ENCODE measurements at regions not wholly inside any gene's neighbourhood (a gene's known extent, or its start where the extent isn't known, plus 50 kb on each side); places are given as distances from the start of the nearest gene placed in this dataset.

- Histone ChIP-seq H3K9me3 (ENCODE audit: insufficient read depth in 2 of 2, low read depth in 1 of 2, low read length in 1 of 2) (no peaks in the 10 kb centered on the region), H4K91ac (replicated peaks; ENCODE audit: insufficient read length, low read length) (no peak overlapping the region), H3K27ac (ENCODE audit: low read depth, low read length) (no peak overlapping the region), H3K27me3 (replicated peaks in 1 of 4; ENCODE audit: control insufficient read depth in 3 of 4, extremely low read depth in 1 of 4, insufficient read depth in 3 of 4, low read length in 3 of 4) (no peaks in the 10 kb centered on the region), H3K4me2 (ENCODE audit: insufficient read depth in 1 of 2, low read depth in 2 of 2, low read length in 2 of 2) (no peak overlapping the region), H2AK5ac (ENCODE audit: low read depth, low read length) (no peak overlapping the region), H3K56ac (replicated peaks; ENCODE audit: insufficient read length, low read depth, low read length) (no peak overlapping the region), H3K9ac (replicated peaks in 1 of 4; ENCODE audit: extremely low read depth in 1 of 4, low read depth in 3 of 4, low read length in 3 of 4) (no peak overlapping the region), H3K79me1 (ENCODE audit: low read depth, low read length) (no peaks in the 10 kb centered on the region), H2BK12ac (ENCODE audit: low read depth, low read length) (no peak overlapping the region), H3K4me3 (ENCODE audit: extremely low read depth in 1 of 4, insufficient read depth in 2 of 4, low read depth in 3 of 4, low read length in 4 of 4) (no peak overlapping the region), H4K20me1 (replicated peaks in 1 of 2; ENCODE audit: control insufficient read depth in 1 of 2, insufficient read depth in 2 of 2, low read length in 2 of 2) (no peaks in the 10 kb centered on the region), H2BK120ac (replicated peaks; ENCODE audit: low read depth, low read length) (no peak overlapping the region), H2BK5ac (ENCODE audit: low read depth, low read length) (no peak overlapping the region), H2BK15ac (ENCODE audit: low read length) (no peak overlapping the region), H3K23ac (ENCODE audit: insufficient read length) (no peak overlapping the region), H2AFZ (ENCODE audit: low read length) (no peak overlapping the region), H3K18ac (ENCODE audit: extremely low read depth, low read length) (no peak overlapping the region), H3K23me2 (ENCODE audit: low read depth, low read length) (peaks cover 3% of the 10 kb centered on the region; the same call in 1 of the 2 replicates), H3K36me3 (ENCODE audit: control insufficient read depth in 2 of 4, insufficient read depth in 4 of 4, low read length in 3 of 4) (no peaks in the 10 kb centered on the region), H3K79me2 (ENCODE audit: control insufficient read depth in 1 of 2, insufficient read depth in 2 of 2, low read length in 2 of 2) (no peaks in the 10 kb centered on the region), H2BK20ac (ENCODE audit: low read length) (no peak overlapping the region), H4K8ac (ENCODE audit: extremely low read depth, insufficient read depth, low read length) (no peak overlapping the region), H3K4me1 (replicated peaks in 1 of 4; ENCODE audit: control insufficient read depth in 3 of 4, insufficient read depth in 4 of 4, low read length in 3 of 4) (no peaks in the 10 kb centered on the region), H4K5ac (ENCODE audit: insufficient read length, low read depth, low read length) (no peak overlapping the region), H3K14ac (ENCODE audit: insufficient read length) (no peak overlapping the region), H3K4ac (replicated peaks; ENCODE audit: insufficient read length, low read depth, low read length) (no peak overlapping the region)
- FAIRE-seq, result no peak
- WGBS, 2 experiments (ENCODE audit: extremely low coverage in 1 of 2, insufficient coverage in 1 of 2, insufficient read length in 1 of 2, insufficient replicate concordance in 2 of 2, low coverage in 1 of 2, low lambda C conversion rate in 2 of 2, missing lambda C conversion rate in 1 of 2), result 85% methylated on average over 4 of the region's 4 CpGs; no CpG with 5 or more reads in 1 of the 2 experiments
- POLR2A ChIA-PET (ENCODE audit: partially characterized antibody), result no interaction called here
- CTCF ChIA-PET (ENCODE audit: partially characterized antibody), result interaction anchor here (0.6 kb wide), 1 partner anchor 41 kb away, joined by 3 read pairs; no protein-coding TSS in a partner anchor
- DNase-seq (ENCODE audit: low read depth in 1 of 2, low spot score in 2 of 2), result no peak
- TF ChIP-seq CHD7 (IDR thresholded peaks at IDR 0.05; ENCODE audit: insufficient replicate concordance, low read length), result no peak
Measured at GRCh38 chr20:39935901-39936300, 753.1 kb downstream of the MAFB start.
